ENCODE measurements at regions not wholly inside any gene's neighbourhood (a gene's known extent, or its start where the extent isn't known, plus 50 kb on each side); places are given as distances from the start of the nearest gene placed in this dataset.

- Mint-ChIP-seq H3K4me1 (ENCODE audit: low read depth) (no peaks in the 10 kb centered on the region), H3K4me3 (no peak overlapping the region), H3K36me3 (ENCODE audit: low read depth) (no peaks in the 10 kb centered on the region)
These were observed 365.9 kb upstream of the THBS1 start for GRCh38 chr15:39215015-39215414.

GRCh38 chr15:39216816-39217215 lies 364.1 kb upstream of the THBS1 start:
- Mint-ChIP-seq H3K9me3 (peaks cover 13% of the 10 kb centered on the region), H3K4me3 (no peak overlapping the region), H3K27me3 (peaks cover 47% of the 10 kb centered on the region), H3K36me3 (ENCODE audit: low read depth) (no peaks in the 10 kb centered on the region), H3K27ac (no peak overlapping the region), H3K4me1 (ENCODE audit: low read depth) (no peaks in the 10 kb centered on the region)
- Histone ChIP-seq H3K4me3 (ENCODE audit: low read length) (no peak overlapping the region), H3K36me3 (ENCODE audit: insufficient read depth, low read length) (no peaks in the 10 kb centered on the region), H3K4me1 (ENCODE audit: insufficient read depth, low read length) (no peaks in the 10 kb centered on the region), H3K27ac (ENCODE audit: low read depth in 1 of 2, low read length in 2 of 2) (no peak overlapping the region), H3K9me3 (ENCODE audit: control insufficient read depth in 1 of 2, insufficient read depth in 1 of 2, low read length in 2 of 2) (no peaks in the 10 kb centered on the region), H3K27me3 (ENCODE audit: control insufficient read depth in 1 of 2, insufficient read depth in 2 of 2, low read length in 2 of 2) (peaks cover 0 to 3% of the 10 kb centered on the region in 2 experiments)
- POLR2A ChIA-PET = no interaction called here
- CTCF ChIA-PET = no interaction called here
- TF ChIP-seq CTCF (IDR thresholded peaks at IDR 0.05) = no peak
- no peak for DNase-seq
- intact Hi-C loops (cut with DNase I, micrococcal nuclease) = no loop called here
- ATAC-seq (ENCODE audit: poor library complexity) = no peak

More at GRCh38 chr15:39215015-39215414, 365.9 kb upstream of the THBS1 start:
- intact Hi-C loops (cut with DNase I, micrococcal nuclease) = no loop called here
- H3K4me1 ChIP-seq (ENCODE audit: insufficient read depth, low read length) = no peaks in the 10 kb centered on the region
- Mint-ChIP-seq H3K9me3 (peaks cover 16% of the 10 kb centered on the region), H3K27ac (no peak overlapping the region), H3K27me3 (peaks cover 50% of the 10 kb centered on the region)
- H3K4me3 ChIP-seq (ENCODE audit: low read length) = no peak overlapping the region
- ATAC-seq (ENCODE audit: poor library complexity) (no peak), DNase-seq (no peak)
- H3K9me3 ChIP-seq (ENCODE audit: control insufficient read depth in 1 of 2, insufficient read depth in 1 of 2, low read length in 2 of 2) = no peaks in the 10 kb centered on the region
- H3K27ac ChIP-seq (ENCODE audit: low read depth in 1 of 2, low read length in 2 of 2) = no peak overlapping the region
- CTCF ChIA-PET = no interaction called here
- peaks cover 0 to 3% of the 10 kb centered on the region in 2 experiments for H3K27me3 ChIP-seq (ENCODE audit: control insufficient read depth in 1 of 2, insufficient read depth in 2 of 2, low read length in 2 of 2)
- no peaks in the 10 kb centered on the region for H3K36me3 ChIP-seq (ENCODE audit: insufficient read depth, low read length)
- POLR2A ChIA-PET = no interaction called here
- no peak for TF ChIP-seq CTCF (IDR thresholded peaks at IDR 0.05)

GRCh38 chr15:39219608-39220007 lies 361.3 kb upstream of the THBS1 start:
- CTCF ChIA-PET = no interaction called here
- no peak for DNase-seq
- Histone ChIP-seq H3K4me1 (ENCODE audit: insufficient read depth, low read length) (no peaks in the 10 kb centered on the region), H3K4me3 (ENCODE audit: low read length) (no peak overlapping the region), H3K27ac (ENCODE audit: low read depth in 1 of 2, low read length in 2 of 2) (no peak overlapping the region), H3K36me3 (ENCODE audit: insufficient read depth, low read length) (no peaks in the 10 kb centered on the region), H3K9me3 (ENCODE audit: control insufficient read depth in 1 of 2, insufficient read depth in 1 of 2, low read length in 2 of 2) (no peaks in the 10 kb centered on the region), H3K27me3 (ENCODE audit: control insufficient read depth in 1 of 2, insufficient read depth in 2 of 2, low read length in 2 of 2) (peaks cover 0 to 3% of the 10 kb centered on the region in 2 experiments)
- no peak overlapping the region for H3K27ac Mint-ChIP-seq
- peaks cover 36% of the 10 kb centered on the region for H3K27me3 Mint-ChIP-seq
- H3K9me3 Mint-ChIP-seq = peaks cover 11% of the 10 kb centered on the region
- H3K4me1 Mint-ChIP-seq (ENCODE audit: low read depth) = no peaks in the 10 kb centered on the region
- no peak for ATAC-seq (ENCODE audit: poor library complexity)
- TF ChIP-seq CTCF (IDR thresholded peaks at IDR 0.05) = no peak
- no peaks in the 10 kb centered on the region for H3K36me3 Mint-ChIP-seq (ENCODE audit: low read depth)
- POLR2A ChIA-PET = no interaction called here
- H3K4me3 Mint-ChIP-seq = no peak overlapping the region
- intact Hi-C loops (cut with DNase I, micrococcal nuclease) = no loop called here

All from CD4-positive, alpha-beta T cell (primary cell).